HuH-7 (cell line): ENCODE measurements at regions not wholly inside any gene's neighbourhood (a gene's known extent, or its start where the extent isn't known, plus 50 kb on each side); places are given as distances from the start of the nearest gene placed in this dataset.

Experiments used
- DNase-seq: peaks from one replicate; pipeline ENCODE4 v3.0.0; 2011; ENCODE audit warnings: low spot score

DNA sequence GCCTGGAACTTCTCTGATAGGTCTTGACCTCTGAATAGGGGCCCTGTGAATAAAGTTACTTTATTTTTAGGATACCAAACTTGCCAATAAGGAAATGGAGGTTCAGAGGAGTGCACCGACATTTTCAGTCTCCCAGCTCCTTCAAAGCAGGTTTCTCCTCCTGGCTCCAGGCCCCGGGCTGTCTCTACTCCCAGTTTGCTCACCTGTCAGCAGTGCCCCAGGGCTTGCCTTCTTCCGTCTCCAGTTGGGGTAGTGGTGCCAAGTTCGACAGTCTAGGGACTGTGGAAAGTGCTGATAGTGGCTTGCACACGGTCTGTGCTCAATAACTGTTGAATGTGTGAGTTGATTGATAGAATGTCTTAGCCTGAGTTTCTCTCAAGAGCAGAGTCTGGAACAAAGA is 149.2 kb downstream of the ACTL8 start:
- no peak for DNase-seq

DNA sequence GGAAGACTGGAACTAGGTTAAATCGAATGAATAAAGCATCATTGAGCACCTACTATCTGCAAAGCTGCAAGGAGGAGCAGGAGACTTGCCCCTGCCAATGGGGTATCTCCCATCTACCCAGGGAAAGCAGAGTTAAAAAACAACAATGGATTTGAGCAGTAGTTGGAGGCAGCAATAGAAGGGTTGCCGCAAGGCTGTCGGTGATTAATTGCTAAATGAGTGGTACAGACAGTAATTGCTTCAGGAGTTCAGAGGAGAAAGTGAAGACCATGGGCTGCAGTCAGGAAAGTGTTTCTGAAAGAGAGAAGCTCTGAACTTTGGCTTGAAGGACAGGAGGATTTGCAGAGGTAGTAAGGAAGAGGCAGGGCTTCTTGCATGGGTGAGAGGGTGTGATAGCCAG is 152.9 kb downstream of the ACTL8 start:
- no peak for DNase-seq

DNA sequence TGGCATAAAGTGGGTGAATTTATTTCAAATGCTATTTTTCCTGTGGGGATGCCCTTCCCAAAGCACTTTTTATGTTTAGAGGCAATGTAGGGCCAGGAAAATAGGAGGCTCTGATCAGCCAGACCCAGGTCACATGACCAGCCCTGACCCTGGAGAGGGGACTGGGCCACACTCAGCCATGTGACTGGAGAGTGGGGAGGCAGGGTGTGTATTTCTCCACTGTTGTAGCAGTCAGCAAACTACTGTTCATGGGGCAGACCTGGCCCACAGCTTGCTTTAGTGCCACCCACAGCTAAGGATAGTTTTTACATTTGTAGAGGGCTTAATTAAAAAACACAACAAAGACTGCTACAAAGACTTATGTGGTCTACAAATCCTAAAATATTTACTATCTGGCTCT is 153.8 kb downstream of the ACTL8 start:
- no peak for DNase-seq

DNA sequence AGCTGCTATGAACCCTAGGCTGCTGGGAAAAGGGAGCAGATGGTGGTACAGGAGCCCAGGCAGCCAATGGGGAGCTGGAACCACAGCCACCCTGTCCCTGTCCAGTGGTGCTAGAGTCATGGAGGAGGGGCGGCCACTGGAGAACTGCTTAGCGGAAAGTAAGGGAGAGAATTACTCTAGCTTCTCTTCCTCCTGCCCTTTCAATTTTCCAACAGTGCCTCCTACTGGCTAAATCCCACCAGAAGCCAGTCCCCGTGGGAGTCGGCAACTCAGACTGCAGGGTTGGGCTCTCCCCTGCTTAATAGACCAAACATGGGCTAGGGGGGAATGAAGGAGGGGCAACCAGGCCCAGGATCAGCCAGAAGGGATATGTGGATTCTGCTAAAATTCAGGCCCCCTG is 154.5 kb downstream of the ACTL8 start:
- DNase-seq: no peak

DNA sequence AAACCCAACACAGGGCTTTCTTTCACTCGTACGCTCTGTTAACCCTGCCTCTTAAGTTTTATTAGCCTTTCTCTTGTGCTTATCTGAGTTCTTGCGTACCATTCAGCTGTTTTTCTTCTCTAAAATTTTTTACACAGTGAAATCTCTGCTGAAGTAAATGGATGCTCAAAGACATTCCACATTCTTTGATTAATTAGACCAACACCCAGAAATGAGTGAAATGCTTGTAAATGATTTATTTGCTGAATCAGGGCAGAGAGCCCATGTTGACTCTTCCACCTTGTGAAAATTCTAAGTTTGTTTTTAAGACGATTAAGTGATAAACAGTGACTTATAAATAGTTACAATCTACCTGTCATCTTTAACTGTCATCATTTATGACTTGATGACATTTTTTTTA is 156.7 kb downstream of the ACTL8 start:
- DNase-seq: no peak

DNA sequence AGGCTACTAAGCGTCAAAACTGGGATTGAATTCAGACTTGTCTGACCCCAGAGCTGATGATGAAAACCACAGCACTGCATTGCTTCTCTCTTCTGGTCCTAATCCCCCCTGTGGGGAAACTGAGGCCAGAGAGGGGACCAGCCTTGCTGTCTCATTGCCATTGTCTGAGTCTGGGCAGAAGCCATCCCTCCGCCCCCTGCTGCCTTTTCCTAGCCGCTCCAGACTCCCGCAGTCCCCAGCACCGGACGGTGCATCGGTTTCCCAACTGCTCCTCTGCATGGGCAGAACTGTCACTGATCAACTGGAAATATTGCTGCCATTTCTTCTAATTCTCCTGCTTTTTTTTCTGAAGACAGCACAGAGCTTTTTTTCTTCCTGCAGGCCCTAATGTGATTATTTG is 157.4 kb downstream of the ACTL8 start:
- no peak for DNase-seq

DNA sequence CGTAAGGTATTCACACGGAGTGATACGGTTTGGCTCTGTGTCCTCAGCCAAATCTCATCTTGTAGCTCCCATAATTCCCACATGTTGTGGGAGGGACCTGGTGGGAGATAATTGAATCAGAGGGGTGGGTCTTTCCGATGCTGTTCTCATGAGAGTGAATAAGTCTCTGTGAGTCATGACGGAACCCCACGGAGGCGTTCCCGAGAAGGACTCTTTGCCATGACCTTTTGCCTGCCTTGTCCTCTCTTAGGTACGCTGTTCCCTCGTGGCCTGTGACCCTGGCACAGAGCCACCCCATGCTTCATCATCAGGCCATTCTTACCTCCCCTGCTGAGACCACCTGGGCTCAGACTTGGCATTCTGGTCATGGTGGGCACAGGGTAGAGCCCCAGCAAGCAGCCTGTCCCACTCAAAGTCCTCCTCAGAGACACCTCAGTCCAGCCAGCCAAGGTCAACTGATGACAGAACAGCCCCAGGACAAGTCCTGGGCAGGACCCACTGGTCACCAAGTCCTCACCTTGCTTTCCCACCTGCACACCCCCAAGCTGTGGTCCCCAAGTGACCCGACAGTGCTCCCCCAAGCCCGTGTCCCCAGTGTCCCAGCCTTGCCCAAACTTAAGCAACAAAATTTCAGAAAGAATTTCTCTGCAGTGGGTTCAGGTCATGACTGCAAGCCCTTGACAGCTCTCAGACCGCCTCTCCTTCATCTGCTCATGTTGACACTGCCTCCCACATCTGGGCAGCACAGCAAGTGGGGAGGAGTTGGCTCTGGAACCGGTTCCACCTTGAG is 158.4 kb downstream of the ACTL8 start:
- DNase-seq: no peak

DNA sequence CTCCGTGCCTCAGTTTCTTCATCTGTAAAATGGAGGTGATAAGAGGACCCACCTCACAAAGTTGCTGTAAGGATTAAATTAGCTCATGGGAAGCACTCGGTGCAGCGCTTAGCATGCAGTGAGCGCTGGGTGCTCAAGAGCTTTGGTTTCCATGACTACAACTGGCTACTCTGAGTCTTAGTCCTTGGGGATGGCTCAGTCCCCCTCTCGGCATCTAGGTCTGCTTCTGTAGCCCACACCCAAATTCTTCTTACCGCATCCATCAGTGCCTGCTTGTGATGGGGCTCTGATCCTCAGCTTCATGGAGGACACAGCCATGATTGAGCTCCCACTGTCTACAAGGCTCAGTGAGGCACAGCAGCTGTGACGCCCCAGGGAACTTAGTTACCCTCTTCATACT is 159.0 kb downstream of the ACTL8 start:
- no peak for DNase-seq

DNA sequence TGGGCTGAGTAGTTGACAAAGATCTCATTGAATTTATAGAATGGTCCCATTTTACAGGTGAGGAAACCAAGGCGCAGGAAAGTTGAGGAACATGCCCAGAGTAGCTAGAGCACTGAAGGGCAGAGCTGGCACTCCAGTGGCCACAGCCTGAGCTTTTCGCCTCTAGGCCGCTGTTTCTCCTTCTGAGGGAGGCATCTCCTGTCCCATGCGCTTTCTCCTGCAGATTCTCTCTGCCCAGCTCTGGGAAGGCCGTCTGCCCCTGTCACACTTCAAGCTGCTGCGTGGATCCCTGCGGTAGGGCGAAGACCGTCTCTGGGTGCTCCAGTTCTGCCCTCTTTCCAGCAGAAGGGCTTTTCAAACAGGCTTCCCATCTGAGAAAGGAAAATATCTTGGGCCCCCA is 159.9 kb downstream of the ACTL8 start:
- no peak for DNase-seq

DNA sequence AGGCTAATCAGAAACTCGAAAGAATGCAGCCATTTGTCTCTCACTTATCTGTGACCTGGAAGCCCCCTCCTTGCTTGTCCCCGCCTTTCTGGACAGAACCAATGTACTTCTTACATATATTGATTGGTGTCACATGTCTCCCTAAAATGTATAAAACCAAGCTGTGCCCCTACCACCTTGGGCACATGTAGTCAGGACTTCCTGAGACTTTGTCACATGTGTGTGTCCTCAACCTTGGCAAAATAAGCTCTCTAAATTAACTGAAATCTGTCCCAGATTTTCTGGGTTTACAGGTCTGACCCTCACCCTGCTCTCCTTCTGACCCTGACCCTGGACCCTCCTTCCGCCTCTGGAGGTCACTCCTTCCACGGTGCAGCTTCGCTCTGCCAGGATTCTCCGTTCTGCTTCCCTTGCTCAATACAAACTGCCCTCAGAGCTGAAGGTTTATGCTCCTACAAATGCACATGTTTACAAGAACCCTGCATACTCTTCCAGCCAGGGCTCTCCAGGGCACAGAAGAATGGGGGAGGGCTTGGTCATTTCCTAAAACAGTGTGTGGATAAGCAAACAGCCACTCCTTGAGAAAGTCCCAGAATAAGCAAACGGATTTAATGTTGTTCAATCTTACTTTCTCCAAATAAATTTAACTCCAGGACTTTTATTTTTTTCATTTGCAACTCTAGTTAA is 160.5 kb downstream of the ACTL8 start:
- DNase-seq: no peak

DNA sequence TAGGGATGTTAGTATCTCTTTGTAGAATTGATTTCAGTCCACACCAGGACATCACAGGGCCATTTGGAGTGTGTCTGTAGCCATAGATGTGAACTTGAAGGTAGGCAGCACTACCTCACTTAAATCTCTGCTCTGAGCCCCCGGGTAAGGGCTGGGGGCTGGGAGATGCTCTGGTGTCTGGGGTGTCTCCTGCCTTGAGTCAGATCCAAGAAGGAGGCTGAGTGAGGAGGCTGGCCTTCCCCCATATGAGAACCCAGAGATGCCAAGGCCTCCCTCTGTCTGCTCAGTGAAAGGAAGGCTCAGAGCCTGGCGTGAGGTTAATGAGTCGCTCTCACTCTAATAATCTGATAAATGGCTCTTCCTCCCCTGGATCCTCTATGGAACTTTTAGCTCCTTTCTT is 161.6 kb downstream of the ACTL8 start:
- DNase-seq: no peak

DNA sequence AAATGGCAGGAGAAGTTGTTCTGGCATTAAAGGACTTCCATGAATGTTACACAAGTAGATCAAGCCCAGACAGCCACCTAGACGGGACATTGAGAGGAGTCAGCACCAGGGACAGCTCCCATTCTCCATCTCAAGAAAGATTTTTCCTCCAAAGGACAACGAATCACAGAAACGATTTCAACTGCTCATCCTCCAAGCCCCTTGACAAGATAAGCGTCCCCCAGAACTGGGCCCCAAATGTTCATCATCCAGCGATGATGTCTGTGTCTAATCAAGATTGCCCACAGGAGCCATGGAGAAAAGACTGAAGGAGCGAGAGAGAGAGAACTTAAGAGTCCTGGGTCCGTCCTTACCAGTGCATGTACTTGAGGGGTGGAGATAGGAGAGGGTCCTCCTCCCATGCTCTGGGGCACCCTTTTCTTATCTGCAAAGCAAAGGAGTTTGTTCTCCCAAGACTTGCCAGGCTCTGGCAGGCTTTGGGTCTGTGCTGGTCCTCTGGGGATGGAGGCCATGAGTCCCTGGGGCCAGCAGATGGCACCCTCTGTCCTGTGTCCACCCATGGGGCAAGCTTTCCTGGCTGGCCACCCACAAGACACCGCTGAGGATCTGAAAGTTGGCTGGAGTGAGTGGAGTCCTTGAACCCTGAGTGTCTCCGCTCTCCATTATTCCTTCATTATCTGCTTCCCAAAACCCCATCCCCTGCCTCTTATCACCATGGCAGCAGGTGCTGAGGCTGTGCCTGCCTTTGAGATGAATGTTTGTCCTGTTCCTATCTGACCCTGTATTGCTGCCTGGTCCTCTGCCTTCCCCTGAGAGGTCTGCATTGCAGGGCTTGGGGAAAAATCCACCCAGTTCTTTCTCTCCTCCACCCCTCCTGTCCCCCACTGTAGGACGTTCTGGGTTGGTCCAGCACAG is 164.6 kb downstream of the ACTL8 start:
- DNase-seq: peak; percentile 21

DNA sequence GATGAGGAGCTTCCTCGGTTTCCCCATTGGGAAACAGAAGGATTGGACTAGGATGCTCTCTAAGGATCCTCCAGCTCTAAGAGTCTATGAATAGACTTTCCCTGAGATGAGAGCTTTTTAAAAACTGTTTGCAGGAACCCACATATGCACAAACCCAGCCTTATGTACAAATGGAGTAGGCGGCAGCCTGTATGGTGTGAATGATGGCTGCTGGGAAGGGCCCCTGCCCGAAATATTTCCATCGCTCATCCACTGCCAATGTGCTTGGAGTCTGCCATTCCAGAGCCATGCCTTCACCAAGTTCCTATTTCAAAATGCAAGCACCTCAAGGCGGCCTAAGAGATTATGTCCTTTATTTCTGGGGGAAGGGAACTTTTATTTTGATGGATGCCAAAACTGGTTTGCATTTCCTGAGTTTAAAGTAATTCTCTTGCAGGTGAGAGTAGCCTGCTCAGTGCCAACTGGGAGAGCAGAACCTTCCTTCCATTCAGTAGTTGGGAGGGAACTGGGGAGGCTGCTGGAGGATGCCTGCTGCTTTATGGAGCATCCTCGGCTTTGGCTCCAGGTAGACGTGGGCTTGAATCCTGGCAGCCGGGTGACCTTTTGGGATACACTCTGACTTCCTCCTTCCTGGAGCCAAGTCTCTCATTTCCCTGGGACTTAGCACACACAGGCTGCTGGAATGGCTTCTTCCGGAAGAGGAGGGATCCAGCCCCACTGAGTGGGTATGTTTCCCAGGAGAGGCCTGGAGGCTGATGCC is 165.9 kb downstream of the ACTL8 start:
- no peak for DNase-seq

DNA sequence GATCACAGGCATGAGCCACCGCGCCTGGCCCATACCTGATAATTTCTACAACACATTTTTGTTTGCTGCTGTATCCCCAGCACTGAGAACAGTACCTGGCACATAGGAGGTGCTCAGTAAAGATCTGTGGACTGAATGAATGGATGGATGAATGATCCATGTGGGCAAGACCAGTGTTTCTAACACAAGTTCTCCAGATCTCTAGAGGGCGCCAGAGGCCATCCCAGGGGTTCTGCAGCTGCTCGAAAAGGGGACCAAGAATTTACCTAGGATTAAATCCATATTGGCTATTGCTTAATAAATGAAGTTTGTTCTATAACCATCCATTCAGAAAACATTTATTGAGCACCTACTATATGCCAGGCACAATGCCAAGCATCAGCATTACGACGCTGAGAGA is 167.7 kb downstream of the ACTL8 start:
- DNase-seq: peak; percentile 42

DNA sequence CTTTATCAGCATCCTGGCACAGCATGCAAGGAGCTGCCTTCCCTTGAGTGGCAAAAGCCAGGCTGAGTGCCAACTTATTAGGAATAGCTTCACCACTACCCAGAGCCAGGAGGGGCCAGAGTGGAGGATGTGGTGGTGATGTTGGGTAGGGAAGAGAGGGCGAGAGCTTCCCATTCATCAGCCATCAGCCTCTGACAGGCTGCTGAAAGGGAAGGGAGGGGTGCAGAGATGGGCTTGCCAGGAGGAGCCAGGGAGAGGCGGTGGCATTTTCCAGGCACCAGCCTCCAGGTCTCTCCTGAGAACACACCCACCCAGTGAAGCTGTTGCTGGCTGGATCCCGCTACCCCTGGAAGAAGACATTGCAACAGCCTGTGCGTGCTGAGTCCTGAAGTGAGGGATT is 168.5 kb downstream of the ACTL8 start:
- no peak for DNase-seq

DNA sequence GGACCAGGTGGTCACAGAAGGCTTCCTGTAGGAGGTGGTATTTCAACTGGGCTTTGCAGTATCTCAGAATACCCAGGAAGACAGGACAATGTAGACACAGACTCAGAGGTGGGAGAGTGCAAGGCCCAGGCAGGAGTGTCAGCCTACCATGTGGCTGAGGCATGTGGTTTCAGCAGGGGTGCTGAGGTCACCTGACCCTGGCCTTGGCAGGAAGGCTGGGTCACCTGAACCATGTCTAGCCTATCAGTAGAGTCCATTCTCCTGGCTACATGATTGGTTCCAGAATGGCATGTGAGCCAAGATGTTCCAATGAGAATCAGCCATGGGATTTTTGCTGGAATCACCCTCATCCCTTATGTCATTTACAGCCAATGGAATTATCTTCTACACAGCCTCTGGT is 169.4 kb downstream of the ACTL8 start:
- no peak for DNase-seq

DNA sequence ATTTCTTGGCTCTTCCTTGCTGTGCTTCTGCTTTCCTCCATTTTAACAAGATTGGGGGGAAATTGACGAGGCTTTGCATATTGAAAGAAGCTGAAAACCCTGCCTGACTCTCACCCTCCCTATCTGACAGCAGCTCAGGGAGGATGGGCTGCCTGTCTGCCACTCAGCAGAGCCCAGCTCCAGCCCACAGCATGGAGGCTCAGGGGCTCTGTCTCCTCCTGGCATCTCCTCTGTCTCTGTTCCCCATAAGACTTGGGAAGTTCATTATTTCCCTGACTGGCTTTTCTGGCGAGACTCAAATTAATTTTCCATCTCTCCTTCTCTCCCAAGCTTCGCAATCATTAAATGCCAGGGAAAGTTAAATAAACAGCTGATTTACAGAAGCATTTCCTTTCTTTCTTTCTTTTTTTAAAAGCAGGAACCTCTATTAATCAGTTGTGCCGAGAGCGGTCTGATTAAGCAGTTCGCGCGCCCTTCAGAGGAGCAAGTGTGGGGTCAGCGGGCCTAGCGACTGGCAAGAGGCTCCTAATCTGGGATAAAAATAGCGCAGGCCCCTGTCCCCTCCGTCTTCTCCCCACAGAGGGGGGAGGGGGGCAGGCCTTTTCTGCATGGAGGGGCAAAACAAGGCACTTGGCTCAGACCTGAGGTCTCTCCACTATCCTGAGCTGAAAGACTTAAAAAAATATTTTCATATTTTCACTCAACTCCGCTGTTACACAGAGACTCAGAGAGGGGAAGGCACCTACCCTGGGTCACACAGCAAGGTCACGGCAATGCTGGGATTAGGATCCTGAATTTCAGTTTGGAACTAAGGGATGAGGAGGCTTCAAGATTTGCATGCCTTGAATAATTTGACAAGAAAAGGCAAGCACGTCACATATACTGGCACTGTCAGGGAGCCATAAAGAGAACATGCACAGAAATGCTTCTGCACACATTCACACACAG is 170.4 kb downstream of the ACTL8 start:
- DNase-seq: no peak

DNA sequence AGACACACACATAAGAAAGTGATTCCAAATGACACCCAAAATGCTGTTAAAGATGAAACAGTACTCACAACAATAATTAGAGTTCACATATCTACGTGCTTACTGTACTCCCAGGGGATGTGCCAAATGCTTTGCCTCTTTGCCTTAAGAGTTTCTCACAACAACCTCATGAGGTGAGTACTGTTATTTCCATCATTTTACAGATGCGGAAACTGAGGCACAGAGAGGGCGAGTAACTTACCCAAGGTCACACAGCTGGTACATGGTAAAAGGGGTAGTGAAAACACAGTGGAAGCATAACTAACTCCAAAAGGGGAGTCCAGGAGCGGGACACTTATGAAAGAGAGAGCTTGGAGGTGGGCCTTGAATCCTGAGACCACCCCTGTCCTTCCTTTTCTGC is 171.8 kb downstream of the ACTL8 start:
- no peak for DNase-seq

DNA sequence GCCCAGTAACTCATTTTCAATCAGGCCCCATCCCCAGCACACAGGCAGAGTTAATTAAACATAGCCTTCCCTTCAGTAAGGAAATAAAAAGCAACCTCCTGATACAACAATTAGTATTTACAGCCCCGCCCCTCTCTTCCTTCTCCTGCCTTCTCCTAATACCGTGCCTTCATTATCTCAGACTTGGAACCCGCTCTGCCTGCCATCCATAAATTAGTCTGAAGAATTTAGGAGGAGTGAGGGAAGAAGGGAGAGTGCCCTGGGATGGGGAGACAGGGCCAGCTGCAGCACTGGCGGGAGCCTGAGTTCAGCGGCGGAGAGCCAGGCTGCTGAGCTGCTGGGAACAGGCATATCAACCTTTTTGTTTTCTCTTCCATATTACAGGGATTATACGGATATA is 172.8 kb downstream of the ACTL8 start:
- DNase-seq: no peak

DNA sequence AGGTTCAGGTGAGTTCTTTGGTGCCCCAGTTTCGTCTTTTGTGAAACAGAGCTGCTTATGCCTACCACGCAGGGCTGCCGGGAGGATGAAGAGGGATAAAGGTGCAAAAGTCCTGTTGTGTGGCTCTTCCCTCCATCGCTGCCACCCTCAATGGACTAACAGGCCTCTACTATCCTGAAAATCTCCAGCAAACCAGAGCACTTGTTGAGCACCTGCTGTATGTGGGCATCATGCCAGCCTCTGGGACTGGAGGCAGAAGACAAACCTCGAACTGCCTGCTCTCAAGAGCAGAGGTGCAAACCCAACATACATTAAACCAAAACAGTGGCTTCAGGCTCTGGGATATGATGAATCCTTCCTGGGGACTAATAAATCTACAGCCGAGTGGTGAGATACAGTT is 174.1 kb downstream of the ACTL8 start:
- no peak for DNase-seq

DNA sequence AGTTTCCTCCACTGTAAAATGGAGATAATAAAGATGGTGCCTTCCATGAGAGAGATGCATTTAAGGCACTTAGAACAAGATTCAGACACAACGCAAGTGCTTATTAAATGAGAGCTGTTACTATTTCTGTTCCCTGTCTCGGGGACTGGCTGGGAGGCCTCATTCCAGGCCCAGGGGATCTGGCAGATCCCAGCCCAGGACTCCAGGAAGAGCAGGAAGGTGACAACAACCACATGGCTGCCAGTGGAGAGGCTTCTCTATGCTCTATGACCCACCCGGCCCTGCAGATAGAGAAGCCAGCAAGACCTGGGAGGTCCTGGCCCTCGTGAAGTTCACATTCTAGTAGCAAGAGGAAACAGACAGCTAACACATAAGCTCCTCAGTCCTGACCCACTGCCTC is 175.5 kb downstream of the ACTL8 start:
- DNase-seq: no peak
